Activated naive CD8-positive, alpha-beta T cell treated with anti-CD3 and anti-CD28 coated beads, Interleukin-2, amount 10 ng/mL, durations not matched to agents 7 days and 5 days (primary cell): ENCODE measurements at regions not wholly inside any gene's neighbourhood (a gene's known extent, or its start where the extent isn't known, plus 50 kb on each side); places are given as distances from the start of the nearest gene placed in this dataset.
"Not testable (repeated sequence)": the region's sequence is repeated elsewhere in the genome, so short reads cannot be mapped to it uniquely, and the experiment has no call there.

ENCODE experiments used
- ATAC-seq: fragments of 150-1000 bp; cut with Tn5 transposase; one replicate; pipeline ENCODE4 v1.10.0; 2021; ENCODE audit warnings: low read depth, moderate library complexity
- POLR2A ChIA-PET: fragments of 350-600 bp; sonication (Branson Sonifier 250); formaldehyde crosslinking; loops from one replicate; lab custom pipeline; 2021; ENCODE audit warnings: antibody characterized with exemption; lab: Charles Lee
- DNase-seq: peaks from one replicate; pipeline ENCODE4 v3.0.0; 2021
- H3K27ac Mint-ChIP-seq: one replicate; pipeline ENCODE4 v1.8.0; 2022; ENCODE audit warnings: mild to moderate bottlenecking, mixed read lengths
- H3K27me3 Mint-ChIP-seq: one replicate; pipeline ENCODE4 v1.8.0; 2022; ENCODE audit warnings: mild to moderate bottlenecking, moderate library complexity, mixed read lengths
- H3K36me3 Mint-ChIP-seq: one replicate; pipeline ENCODE4 v1.8.0; 2021; ENCODE audit warnings: mild to moderate bottlenecking, mixed read lengths
- H3K4me1 Mint-ChIP-seq: one replicate; pipeline ENCODE4 v1.8.0; 2021; ENCODE audit warnings: mixed read lengths
- H3K4me3 Mint-ChIP-seq: one replicate; pipeline ENCODE4 v1.8.0; 2022; ENCODE audit warnings: mild to moderate bottlenecking, moderate library complexity, mixed read lengths
- H3K9me3 Mint-ChIP-seq: one replicate; pipeline ENCODE4 v1.8.0; 2021; ENCODE audit warnings: mixed read lengths

DNA sequence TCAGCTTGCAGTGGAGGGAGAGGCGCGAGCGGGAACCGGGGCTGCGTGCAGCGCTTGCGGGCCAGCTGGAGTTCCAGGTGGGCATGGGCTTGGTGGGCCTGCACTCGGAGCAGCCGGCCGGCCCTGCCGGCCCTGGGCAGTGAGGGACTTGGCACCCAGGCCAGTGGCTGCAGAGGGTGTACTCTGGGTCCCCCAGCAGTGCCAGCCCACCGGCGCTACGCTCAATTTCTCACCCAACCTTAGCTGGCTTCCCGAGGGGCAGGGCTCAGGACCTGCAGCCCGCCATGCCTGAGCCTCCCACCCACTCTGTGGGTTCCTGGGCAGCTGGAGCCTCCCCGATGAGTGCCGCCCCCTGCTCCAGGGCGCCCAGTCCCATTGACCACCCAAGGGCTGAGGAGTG, 52.6 kb upstream of the PDE3B start:
- POLR2A ChIA-PET = not testable (repeated sequence)

DNA sequence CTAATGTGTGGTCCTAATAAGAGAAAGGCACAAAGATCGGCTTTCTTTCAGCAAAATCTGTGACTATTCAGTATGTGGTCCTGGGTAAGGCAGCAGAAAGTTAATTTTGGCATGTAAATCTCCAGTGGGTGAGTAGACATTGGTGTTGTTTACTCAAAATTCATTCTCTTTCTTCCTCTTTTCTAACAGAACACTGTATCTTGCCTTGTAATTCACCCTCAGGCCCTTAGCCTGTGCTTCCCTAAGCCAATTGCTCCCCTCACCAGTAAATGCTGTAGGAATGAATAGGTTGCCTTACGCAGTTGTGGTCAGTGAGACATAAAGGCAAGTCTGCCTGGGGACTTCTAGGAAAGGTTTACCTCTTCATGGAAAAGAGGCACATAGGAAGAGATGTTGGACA, 49.9 kb upstream of the PDE3B start:
- no peak for DNase-seq
- H3K27me3 Mint-ChIP-seq = no peaks in the 10 kb centered on the region
- H3K36me3 Mint-ChIP-seq = peaks cover 77% of the 10 kb centered on the region
- H3K4me1 Mint-ChIP-seq = peaks cover 21% of the 10 kb centered on the region
- no peak overlapping the region for H3K27ac Mint-ChIP-seq
- no peak overlapping the region for H3K4me3 Mint-ChIP-seq
- no peak for ATAC-seq
- peaks cover 40% of the 10 kb centered on the region for H3K9me3 Mint-ChIP-seq
- POLR2A ChIA-PET = interaction anchor here (0.5 kb wide), 1 partner anchor 12 kb away, joined by 3 read pairs; no protein-coding TSS in a partner anchor

More for the DNA sequence above, 52.6 kb upstream of the PDE3B start:
- not testable (repeated sequence) for H3K27ac Mint-ChIP-seq, DNase-seq, H3K27me3 Mint-ChIP-seq, ATAC-seq, H3K4me3 Mint-ChIP-seq
- H3K36me3 Mint-ChIP-seq = peaks cover 72% of the 10 kb centered on the region
- peaks cover 21% of the 10 kb centered on the region for H3K9me3 Mint-ChIP-seq
- H3K4me1 Mint-ChIP-seq = peaks cover 21% of the 10 kb centered on the region
